HuH-7.5 (cell line): ENCODE measurements at regions not wholly inside any gene's neighbourhood (a gene's known extent, or its start where the extent isn't known, plus 50 kb on each side); places are given as distances from the start of the nearest gene placed in this dataset.
"Not testable (repeated sequence)": the region's sequence is repeated elsewhere in the genome, so short reads cannot be mapped to it uniquely, and the experiment has no call there.

ENCODE experiments used
- DNase-seq: peaks from one replicate; pipeline ENCODE4 v3.0.0; 2011; ENCODE audit warnings: low spot score

DNA sequence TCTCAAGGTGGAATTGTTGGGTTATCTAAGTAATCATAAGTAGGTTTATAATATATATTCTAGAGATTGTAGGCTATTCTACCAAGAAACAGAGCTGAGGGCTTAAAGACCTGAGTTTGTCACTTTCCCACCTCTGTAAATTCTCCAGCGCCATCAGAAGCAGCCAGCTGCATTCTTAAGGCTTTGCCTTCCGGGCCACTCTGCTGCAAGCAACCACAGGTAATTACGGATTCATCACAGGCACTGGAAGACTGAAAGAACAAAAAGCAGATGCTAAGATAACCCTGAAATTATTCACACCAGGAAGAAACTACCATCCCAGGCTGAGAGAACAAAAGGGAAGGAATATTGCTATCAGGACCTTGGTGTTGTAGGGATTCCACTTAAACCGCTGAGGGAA is 137.8 kb upstream of the JCAD start:
- no peak for DNase-seq

GRCh38 chr10:30196559-30196958 is 137.2 kb upstream of the JCAD start:
- not testable (repeated sequence) for DNase-seq

DNA sequence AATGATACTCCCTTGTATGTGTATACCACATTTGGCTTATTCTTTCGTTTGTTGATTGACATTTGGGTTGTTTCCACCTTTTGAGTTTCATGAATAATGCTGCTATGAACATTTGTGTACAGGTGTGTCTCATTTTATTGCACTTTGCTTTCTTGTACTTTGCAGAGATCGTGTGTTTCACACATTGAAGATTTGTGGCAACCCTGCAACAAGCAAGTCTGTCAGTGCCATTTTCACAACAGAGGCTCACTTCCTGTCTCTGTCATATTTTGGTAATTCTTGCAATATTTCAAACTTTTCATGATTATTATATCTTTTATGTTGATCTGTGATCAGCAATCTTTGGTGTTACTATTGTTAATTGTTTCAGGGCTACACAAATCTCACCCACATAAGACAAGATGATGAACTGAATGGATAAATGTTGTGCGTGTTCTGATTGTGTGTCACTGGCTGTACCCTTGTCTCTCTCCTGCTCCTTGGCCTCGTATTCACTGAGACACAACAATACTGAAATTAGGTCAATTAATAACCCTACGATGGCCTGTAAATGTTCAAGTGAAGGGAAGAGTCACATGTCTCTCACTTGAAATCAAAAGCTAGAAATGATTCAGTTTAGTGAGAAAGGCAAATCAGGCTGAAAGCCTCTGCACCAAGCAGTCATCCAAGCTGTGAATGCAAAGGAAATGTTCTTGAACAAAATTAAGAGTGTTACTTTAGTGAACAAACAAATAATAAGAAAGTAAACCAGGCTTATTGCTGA is 133.6 kb upstream of the JCAD start:
- no peak for DNase-seq

DNA sequence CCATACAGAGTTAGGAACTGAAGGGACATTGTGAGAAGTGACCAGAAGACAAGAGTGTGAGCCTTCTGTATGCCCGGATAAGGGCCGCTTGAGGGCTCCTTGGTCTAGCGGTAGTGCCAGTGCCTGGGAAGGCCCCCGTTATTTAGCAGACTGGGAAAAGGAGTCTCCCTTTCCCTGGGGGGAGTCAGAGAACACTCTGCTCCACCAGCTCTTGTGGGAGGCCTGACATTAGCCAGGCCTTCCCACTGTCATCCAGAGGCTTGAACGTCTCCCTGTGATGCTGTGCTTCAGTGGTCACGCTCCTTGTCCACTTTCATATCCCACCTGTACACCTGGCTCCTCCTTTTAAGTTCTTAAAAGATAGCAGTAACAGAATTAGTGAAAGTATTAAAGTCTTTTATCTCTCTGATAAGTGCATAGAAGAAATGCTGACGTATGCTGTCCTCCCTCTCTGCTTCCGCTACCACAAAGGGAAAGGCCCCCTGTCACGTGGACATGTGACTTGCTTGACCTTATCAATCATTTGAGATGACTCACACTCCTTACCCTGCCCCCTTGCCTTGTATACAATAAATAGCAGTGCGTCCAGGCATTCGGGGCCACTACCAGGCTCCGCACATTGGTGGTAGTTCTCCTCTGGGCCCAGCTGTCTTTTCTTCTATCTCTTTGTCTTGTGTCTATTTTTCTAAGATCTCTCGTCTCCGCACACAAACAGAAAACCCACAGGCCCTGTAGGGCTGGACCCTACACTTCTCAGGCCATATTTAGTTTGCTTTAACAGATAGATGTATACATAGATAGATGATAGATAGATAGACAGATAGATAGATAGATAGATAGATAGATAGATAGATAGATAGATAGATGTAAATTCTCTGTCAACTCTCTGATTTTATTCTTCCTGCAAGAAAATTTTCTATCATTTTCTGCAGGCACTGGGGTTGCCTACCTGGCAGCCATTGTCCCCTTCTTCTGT is 131.5 kb upstream of the JCAD start:
- DNase-seq: no peak

GRCh38 chr10:30189238-30189580 is 129.8 kb upstream of the JCAD start:
- DNase-seq: no peak

DNA sequence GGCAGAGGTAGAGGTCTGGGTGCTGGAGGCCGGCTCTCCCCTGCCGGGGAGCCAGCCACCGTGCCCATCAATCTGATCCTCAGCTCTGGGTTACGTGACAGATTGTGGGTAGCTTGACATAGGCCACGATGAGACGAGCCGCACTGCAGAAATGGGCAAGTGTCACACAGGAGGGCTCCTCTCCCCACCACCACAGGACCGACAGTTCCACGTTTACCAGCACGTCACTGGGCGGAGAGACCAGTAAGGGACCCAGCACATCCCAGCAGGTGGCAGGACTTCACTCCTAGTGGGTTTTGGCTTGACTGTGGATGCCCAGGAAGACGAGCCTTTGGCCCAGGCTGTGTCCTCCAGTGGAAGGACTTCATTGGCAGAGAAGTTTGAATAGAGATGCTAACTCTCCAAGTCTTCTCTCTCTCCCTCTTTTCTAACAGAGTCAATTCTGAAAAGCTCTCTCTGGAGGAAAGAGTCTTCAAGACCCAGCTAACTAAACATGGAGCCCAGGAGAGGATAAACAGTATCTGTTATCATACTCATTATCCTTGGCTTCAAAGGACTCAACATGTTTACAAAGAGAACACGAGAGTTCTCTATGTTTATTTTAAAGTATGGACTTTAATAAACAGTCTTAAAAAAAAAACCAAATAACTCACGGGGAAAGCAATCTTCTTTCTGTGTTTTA is 129.3 kb upstream of the JCAD start:
- no peak for DNase-seq

GRCh38 chr10:30188101-30188500 is 128.7 kb upstream of the JCAD start:
- DNase-seq: no peak

DNA sequence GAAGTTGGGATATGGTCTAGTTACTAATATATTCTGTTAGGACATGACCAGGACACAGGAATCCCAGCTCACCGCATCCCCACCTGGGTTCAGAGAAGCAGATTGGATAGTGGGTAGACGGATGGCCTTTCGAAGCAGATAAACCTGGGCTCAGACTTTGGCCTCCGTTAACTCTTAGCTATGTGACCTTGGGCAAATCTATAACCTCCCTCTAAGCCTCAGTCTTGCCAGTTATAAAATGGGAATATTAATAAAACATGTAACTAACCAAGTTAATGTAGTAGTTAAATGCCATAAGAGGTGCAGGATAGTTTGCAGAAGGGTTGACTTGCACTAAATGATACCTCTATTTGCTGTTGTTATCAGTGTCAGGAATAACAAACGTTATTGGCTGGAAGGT is 127.6 kb upstream of the JCAD start:
- DNase-seq: no peak

GRCh38 chr10:30186371-30186875 is 127.0 kb upstream of the JCAD start:
- peak; percentile 33 for DNase-seq

DNA sequence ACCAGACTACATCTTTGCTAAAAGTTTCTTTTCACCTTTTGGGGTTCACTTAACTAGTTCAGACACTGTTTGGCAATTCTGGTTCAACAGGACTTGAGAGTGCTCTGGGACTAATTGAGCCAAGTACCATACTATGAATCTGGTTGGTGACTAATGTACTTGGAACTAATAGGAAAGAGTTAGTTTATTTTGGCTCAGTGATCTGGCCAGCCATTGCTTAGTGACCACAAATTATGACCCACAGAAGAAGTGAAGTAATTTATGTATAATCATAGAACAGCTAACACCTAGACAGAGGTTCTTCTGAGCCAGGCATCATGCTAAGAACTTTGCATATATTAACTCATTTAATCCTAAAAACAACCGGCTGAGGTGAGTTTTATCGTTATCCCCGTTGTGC is 126.5 kb upstream of the JCAD start:
- no peak for DNase-seq

- DNase-seq: no peak
Measured at GRCh38 chr10:30185341-30185740, 126.0 kb upstream of the JCAD start.

GRCh38 chr10:30184397-30185033 is 125.1 kb upstream of the JCAD start:
- DNase-seq: no peak

- DNase-seq: no peak
Measured at GRCh38 chr10:30183055-30183402, 123.6 kb upstream of the JCAD start.

GRCh38 chr10:30182191-30183054 is 123.0 kb upstream of the JCAD start:
- DNase-seq: peak; percentile 28

- no peak for DNase-seq
Measured at GRCh38 chr10:30178356-30178964, 119.1 kb upstream of the JCAD start.

- DNase-seq: no peak
Measured at GRCh38 chr10:30176776-30177533, 117.6 kb upstream of the JCAD start.

DNA sequence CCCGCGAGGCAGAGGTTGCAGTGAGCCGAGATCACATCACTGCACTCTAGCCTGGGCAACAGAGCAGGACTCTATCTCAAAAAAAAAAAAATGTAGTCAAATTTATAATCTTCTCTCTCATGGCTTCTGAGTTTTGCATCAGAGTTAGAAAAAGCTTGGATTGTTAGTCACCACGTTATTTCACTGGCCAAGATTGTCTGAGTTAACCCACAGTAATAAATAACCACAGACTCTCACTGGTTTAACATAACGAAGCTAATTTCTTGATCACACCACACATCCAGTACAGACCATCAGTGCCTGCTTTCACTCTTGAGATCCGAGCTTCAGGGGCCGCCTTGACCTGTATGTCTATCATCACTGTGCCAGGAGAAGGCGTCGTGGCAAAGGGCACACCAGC is 116.8 kb upstream of the JCAD start:
- no peak for DNase-seq

DNA sequence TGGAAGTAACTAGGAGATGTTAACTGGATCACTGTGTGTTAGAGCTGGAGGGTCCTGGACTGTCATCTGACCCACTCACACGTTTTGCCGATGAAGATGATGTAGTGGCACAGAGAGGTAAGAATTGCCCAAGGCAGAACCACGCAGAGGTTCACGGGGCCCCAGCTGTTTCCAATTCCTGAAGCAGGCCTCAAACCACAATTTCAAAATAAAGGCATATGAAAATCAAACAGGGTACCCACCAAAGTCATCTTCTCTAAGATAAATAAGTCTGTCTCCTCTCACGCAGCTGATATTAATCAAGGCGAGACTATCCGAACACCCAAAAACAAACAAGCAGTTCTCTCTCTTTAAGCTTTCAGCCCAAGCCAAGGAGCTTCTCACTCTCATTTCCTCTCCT is 113.3 kb upstream of the JCAD start:
- DNase-seq: no peak

DNA sequence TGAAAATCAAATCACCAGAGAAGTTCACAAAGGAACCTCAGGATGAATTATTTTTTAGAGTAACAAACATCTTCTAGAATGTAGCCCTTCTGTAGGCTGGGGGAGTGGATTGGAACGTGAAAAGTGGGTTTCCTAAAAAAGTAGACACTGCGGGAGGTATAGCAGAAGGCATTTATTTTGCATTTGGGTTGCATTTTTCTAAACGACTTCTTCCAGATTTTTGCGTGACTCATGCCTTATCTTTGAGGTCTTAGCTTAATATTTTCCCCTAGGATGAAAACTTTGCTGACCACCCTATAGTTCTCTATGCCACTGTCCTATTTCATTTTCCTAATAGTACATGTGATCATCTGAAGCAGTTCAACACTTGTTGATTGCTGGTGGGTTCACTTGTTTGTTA is 112.7 kb upstream of the JCAD start:
- DNase-seq: no peak

- DNase-seq: no peak
Measured at GRCh38 chr10:30171601-30172000, 112.2 kb upstream of the JCAD start.
